ENCODE measurements at regions not wholly inside any gene's neighbourhood (a gene's known extent, or its start where the extent isn't known, plus 50 kb on each side); places are given as distances from the start of the nearest gene placed in this dataset.

DNA sequence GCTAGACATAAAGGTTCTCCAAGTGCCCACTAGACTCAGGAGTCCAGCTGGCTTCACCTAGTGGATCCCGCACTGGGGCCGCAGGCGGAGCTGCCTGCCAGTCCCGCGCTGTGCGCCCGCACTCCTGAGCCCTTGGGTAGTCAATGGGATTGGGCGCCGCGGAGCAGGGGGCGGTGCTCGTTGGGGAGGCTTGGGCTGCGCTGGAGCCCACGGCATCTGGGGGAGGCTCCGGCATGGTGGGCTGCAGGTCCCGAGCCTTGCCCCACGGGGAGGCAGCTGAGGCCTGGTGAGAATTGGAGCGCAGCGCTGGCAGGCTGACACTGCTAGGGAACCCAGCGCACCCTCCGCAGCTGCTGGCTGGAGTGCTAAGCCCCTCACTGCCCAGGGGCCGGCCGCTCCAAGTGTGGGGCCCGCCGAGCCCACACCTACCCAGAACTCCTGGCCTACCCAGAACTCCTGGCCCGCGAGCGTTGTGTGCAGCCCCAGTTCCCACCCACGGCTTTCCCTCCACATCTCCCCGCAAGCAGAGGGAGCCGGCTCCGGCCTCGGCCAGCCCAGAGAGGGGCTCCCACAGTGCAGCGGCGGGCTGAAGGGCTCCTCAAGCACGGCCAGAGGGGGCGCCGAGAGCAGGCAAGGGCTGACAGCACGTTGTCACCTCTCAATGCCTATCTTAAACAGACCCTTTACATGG is 260.7 kb upstream of the DMRT1 start:
- DNase-seq = no peak
- ATAC-seq = no peak
- TF ChIP-seq, protein P1, sequence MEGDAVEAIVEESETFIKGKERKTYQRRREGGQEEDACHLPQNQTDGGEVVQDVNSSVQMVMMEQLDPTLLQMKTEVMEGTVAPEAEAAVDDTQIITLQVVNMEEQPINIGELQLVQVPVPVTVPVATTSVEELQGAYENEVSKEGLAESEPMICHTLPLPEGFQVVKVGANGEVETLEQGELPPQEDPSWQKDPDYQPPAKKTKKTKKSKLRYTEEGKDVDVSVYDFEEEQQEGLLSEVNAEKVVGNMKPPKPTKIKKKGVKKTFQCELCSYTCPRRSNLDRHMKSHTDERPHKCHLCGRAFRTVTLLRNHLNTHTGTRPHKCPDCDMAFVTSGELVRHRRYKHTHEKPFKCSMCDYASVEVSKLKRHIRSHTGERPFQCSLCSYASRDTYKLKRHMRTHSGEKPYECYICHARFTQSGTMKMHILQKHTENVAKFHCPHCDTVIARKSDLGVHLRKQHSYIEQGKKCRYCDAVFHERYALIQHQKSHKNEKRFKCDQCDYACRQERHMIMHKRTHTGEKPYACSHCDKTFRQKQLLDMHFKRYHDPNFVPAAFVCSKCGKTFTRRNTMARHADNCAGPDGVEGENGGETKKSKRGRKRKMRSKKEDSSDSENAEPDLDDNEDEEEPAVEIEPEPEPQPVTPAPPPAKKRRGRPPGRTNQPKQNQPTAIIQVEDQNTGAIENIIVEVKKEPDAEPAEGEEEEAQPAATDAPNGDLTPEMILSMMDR (IDR thresholded peaks at IDR 0.05) = no peak
- no peak overlapping the region for H3K4me3 ChIP-seq
- no peaks in the 10 kb centered on the region for H3K4me1 ChIP-seq (ENCODE audit: low read depth)
- H3K36me3 ChIP-seq (ENCODE audit: low read depth) = no peaks in the 10 kb centered on the region
- intact Hi-C loops (cut with DNase I, micrococcal nuclease) = no loop called here
- H3K9me3 ChIP-seq = no peaks in the 10 kb centered on the region

DNA sequence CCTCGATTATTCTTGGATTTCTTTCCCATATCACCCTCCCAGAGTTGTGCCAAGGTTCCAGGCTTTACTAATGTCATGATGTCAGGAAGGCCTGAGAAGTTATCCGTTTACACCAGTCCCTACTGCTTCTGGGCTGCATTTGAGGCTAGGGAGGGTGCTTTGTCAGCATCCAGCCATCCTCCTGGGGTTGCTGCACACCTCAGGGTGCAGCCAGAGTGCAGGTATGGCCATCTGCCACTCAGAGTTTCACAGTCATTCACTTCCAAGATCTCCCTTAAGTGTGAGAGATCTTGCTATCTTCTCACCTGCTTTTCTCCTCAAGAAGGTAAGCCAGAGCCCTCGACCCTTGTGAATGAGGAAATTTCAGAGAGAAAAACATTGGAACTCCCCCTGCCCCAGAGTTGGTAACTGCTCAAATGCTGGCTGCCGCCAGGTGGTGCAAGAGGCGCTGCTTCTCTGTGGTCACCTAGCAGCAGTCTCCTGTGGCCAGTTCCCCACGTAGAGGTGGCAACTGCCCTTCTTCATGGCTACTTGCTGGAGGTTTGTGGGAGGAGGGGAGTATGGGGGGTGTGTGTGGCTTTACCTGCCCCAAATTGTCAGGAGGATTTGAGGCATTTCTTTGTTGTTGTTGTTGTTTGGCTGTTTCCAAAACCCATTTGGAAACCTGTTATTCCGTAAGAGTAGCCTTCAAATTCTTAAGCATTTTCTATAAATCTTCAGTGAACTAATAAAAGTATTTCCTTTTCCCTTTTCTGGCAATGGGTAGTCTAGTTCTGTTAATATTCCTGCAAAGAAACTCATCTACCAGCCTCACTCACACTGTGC is 259.6 kb upstream of the DMRT1 start:
- TF ChIP-seq, protein P1 (IDR thresholded peaks at IDR 0.05) = no peak

DNA sequence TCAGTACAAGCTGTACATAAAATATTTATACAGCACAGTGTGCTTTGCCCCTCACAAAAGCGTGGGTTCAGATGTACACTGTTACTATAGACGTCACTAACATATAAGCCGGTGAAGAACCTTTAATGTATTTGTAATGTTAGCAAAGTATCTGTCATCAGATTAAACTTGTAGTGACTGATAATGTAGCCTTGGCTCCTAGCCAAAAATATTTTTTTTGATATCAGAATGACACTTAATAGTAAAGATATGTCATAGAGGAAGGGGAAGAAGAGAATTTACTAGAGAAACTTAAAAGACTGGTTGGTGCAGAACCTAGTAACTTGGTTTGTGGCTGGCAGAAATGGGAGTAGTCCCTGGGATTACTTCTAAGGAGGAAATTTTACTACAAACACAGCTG is 258.7 kb upstream of the DMRT1 start:
- no peak overlapping the region for H3K4me3 ChIP-seq

More for the DNA sequence above, 259.6 kb upstream of the DMRT1 start:
- no peaks in the 10 kb centered on the region for H3K4me1 ChIP-seq (ENCODE audit: low read depth)
- DNase-seq = no peak
- H3K9me3 ChIP-seq = no peaks in the 10 kb centered on the region
- H3K4me3 ChIP-seq = no peak overlapping the region
- intact Hi-C loops (cut with DNase I, micrococcal nuclease) = no loop called here
- ATAC-seq = peak; percentile 38
- H3K36me3 ChIP-seq (ENCODE audit: low read depth) = no peaks in the 10 kb centered on the region

DNA sequence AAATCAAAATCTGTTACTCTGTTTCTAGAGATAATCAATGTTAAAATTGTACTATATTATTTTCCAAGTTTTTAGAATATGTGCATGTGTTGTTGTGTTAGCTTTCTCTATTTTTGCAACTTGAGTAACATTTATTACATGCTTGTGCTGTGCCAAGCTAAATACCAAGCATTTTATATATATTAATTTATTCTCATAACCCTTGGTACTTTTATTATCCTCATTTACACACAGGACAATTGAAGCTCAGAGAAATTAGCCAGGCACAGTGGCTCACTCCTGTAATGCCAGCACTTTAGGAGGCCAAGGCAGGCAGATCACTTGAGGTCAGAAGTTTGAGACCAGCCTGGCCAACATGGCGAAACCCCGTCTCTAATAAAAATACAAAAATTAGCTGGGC is 254.0 kb upstream of the DMRT1 start:
- ATAC-seq = peak; percentile 20
- Histone ChIP-seq H3K36me3 (ENCODE audit: low read depth) (no peaks in the 10 kb centered on the region), H3K4me3 (no peak overlapping the region), H3K4me1 (ENCODE audit: low read depth) (peaks cover 21% of the 10 kb centered on the region), H3K9me3 (no peaks in the 10 kb centered on the region)
- intact Hi-C loops (cut with DNase I, micrococcal nuclease) = no loop called here
- no peak for DNase-seq
- TF ChIP-seq, protein P1 (IDR thresholded peaks at IDR 0.05) = no peak

More for the DNA sequence above, 258.7 kb upstream of the DMRT1 start:
- Histone ChIP-seq H3K36me3 (ENCODE audit: low read depth) (no peaks in the 10 kb centered on the region), H3K9me3 (no peaks in the 10 kb centered on the region), H3K4me1 (ENCODE audit: low read depth) (peaks cover 6% of the 10 kb centered on the region)
- DNase-seq = no peak
- ATAC-seq = no peak
- intact Hi-C loops (cut with DNase I, micrococcal nuclease) = no loop called here
- TF ChIP-seq, protein P1 (IDR thresholded peaks at IDR 0.05) = no peak

DNA sequence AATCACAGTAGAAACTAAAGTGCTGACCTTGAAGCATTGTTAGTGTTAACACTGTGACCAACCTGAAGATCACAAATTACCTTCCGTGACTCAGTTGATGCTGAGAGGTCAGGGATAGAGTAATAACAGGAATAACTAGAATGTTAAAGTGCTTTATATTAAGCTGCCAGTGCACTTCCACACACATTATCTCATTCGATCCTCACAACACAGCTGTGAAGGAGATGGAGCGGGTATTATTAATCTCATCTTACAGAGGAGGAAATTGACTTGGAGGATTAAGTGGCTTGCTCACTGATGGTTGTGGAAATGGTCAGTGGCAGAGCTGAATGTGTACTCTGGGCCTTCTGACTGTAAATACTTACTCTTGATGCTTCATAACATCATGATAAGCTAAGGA is 252.5 kb upstream of the DMRT1 start:
- no peak for DNase-seq
- peaks cover 2% of the 10 kb centered on the region for H3K9me3 ChIP-seq
- no peak overlapping the region for H3K4me3 ChIP-seq
- no peak for ATAC-seq
- no peaks in the 10 kb centered on the region for H3K36me3 ChIP-seq (ENCODE audit: low read depth)
- intact Hi-C loops (cut with DNase I, micrococcal nuclease) = no loop called here
- TF ChIP-seq, protein P1 (IDR thresholded peaks at IDR 0.05) = no peak
- H3K4me1 ChIP-seq (ENCODE audit: low read depth) = peaks cover 21% of the 10 kb centered on the region
